NCI-H2227 (cell line): ENCODE measurements at regions not wholly inside any gene's neighbourhood (a gene's known extent, or its start where the extent isn't known, plus 50 kb on each side); places are given as distances from the start of the nearest gene placed in this dataset.

Source experiments
- DNase-seq: peaks from one replicate; lab custom pipeline; 2025; ENCODE audit not compliant: unreplicated experiment; lab: John Stamatoyannopoulos, UW

DNA sequence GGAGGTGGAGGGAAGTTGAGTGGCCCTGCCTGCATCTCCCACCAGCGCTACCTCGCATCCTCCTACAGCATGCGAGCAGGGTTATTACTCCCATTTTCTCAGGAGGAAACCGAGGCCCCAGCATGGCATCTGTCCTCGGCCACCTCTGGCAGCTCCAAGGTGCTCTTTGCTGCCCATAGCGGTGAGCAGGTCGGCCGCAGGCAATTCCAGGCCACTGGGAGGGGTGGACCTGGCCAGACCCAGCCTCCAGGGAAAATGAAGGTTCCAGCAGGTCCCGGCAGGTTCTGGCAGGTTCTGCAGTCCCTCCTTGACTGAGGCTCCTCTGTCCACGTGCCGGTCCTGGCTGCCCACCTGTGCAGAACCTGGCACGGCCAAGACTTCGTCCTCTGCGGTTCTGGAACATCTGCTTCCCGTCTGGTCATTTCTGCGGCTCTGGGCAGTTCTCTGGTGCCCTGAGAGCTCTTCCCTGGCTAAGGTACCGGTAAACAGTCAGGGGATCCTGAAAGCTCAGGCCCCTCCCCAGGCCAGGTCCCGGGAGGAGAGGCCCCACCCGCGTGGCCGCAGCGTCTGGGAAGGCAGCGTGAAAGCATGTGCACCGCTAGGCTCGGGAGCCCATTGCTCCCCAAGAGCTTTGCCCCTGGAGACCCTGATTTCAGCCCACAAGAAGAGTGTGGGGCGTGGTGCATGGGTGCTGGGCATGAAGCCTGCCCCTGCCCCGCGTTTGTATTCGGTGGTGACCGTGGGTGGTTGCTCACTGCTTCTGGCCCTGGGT, 112.0 kb upstream of the ADRA2C start:
- no peak for DNase-seq

GRCh38 chr4:3652586-3652985, 113.6 kb upstream of the ADRA2C start:
- peak; percentile 12 for DNase-seq

DNA sequence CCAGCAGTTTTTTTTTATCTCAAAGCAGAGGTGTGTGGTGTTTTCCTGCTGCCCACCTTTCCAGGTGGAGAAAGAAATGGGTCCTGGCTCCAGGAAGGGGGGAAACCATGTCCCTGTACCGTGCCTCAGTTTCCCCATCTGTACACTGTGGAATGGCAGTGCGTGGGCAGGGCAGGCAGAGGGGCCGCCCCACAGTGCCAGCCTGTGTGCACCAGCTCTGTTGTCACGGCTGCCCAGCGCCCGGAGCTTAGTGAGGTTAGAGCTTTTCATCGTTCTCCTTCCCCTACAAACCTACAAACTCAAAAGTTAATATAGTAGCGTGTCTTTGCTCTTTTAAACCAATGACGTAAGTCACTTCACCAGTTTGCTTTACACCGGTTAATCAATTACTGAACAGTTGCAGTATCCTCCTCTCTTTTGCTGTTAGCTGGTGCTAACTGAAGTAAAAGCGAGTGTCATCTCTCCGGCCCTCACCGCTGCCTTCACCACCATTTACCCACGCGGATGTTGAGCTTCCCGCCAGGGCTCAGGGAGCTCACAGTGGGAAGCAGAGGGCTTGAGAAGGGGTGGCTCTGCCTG, 114.8 kb upstream of the ADRA2C start:
- no peak for DNase-seq

DNA sequence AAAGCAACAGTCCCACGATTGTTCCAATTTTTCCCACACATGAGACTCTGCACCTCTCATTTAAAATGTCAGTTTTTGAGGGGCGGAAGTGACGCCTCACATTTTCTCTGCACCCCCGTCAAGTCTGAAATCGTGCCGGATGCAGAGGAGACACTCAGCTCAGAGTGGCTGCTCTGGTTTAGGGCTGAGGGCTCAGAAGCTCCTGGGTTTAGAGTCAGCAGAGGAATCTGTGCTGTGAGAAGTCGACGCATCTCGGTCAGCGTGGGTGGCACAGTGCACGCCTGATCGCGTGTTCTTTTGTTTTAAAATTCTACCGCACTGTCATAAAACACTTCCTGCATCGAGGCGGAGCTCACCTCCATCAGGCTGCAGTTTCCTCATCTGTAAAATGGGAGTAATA, 116.7 kb upstream of the ADRA2C start:
- DNase-seq: no peak

DNA sequence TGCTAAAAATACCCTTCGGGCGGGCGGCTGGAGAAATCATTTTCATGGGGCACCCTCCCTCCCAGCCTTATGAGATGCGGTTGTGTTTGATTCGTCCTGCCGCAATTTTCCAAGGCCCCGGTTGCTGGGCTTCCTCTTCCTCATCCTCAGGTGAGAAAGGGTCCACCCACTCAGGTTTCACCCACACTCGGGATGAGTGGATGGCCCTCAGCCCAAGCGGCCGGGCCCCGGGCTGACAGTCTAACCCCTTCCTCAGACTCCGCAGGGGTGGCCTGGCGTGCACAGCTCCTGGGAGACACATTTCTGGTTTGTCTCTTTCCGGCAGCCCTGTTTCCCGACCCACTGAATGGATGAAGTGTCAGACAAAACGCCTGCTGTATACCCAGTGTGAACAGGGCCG, 116.5 kb upstream of the LRPAP1 start:
- DNase-seq: no peak

GRCh38 chr4:3648195-3648594, 116.0 kb upstream of the LRPAP1 start:
- DNase-seq: no peak

DNA sequence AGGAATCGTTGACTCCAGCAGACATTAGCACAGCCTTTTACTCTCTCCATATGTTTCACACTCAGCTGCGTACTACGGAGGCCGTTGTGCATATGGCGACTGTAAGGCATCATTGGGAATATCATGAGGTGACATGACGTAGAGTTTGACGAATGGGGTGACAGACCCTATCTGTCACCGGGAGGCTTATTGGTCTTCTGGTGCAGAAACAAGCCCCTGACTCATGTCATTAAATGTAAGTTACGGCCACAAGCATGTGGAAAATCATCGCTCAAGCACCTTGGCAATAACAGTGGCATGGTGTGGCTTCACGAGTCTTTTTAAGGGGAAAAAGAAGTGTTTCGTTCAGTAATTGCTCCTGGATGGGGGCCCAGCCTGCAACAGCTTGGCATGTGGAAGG, 115.2 kb upstream of the LRPAP1 start:
- no peak for DNase-seq

DNA sequence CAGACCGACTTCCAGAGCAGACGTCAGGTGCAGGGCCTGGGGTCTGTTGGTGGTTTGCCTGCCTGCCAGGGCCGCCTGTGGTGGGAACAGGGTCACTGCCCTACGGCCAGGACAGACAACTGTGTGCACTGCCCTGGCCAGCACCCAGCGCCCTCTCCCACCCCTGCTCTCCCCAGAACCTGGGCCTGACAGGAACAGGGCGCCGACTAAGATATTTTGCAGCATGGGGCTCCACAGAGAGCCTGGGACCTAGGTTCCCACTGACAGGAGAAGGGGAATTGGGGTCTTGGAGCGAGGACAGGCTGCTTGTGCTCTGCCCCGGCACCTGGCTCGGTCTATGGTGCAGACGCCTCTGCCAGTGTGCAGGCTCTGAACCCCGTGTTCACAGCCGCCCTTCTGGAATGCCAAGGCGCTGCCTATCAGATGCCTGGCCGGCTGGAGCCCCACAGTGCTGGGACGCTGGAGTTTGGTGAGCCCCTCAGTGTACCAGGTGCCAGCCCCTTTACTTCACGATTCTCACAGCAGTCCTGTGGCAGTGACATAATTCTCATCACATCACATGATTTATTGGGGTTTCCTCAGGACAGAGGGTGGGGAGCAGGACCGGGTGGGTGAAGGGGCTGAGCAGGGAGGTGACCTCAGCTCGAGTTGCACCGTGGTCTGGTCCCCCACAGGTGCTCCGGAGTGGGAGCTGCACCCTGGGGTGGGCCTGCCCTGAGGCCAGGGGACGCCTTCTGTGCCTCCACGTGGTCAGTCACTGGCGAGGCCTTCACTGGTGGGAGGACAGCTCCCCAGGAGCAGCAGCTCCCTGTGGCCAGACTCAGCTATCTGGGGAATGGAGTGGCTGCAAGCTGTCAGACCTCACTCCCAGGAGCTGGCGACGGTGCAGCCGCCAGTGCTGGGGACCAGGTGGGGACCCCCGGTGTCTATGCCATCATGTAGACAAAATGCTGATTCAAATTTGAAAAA, 113.8 kb upstream of the LRPAP1 start:
- no peak for DNase-seq

DNA sequence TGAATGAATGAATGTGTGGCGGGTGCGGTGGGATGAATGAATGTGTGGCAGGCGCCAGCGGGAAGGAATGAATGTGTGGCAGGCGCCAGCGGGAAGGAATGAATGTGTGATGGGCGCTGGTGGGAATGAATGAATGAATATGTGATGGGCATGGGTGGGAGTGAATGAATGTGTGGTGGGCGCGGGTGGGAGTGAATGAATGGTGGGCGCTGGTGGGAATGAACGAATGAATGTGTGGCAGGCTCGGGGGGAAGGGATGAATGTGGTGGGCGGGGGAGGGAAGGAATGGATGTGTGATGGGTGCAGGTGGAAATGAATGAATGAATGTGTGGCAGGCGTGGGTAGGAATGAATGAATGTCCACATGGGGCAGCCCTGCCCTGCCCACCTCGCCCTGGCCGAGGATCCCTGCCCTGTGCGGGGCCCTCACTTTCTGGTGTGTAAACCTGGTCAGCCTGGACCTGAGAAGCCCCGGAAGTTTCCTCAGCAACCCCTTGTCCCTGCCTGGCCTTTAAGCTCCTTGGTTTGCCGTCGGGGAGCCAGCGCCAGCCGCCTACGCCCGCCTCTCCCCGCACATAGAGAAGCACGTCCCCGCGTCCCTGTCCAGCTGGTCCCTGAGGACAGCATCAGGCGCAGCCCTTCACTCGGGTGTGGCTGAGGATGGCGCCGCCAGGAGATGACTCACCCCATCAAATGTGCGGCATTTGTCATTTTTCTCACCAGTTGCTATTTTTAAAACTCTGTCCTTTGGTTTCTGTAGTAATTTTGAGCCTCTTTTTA, 112.8 kb upstream of the LRPAP1 start:
- DNase-seq: peak; percentile 5

DNA sequence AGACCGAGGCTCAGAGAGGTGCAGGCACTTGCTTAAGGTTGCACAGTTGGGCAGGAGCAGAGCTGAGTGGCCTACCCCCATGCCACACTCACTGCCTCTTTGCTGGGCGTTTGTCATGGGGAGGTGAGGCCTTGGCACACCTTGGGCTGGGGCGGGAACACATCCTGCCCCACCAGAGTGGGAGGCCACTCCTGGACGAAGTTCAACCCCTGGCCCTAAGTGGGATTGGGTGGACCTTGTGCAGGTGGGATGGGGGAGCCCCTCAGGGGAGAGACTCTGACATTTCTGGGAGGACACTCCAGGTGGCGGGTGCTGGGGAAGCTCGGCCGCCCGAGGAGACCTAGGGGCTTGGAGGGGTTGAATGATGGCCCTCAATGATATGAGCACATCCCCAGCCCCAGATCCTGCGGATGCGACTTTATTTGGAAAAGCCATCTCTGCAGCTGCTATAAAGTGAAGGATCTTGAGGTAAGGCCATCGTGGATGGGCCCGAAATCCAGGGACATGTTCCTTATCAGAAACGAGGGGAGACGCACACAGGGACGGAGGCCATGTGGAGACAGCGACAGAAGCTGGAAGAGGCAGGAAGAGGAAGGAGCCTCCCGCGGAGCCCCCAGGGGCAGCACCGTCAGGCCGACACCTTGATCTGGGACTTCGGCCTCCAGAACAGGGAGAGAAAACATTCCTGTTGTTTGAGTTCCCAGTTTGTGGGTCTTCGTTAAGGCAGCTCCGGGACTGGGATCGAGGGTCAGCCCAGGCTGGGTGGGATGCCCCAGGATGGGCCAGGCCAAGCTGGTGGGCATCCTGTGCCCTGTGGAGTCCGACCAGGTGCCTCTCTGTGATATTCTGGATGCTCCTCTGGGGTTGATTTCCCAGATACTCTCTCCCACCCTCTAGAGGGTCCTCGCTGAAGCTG, 111.6 kb upstream of the LRPAP1 start:
- no peak for DNase-seq

- no peak for DNase-seq
These were observed 110.7 kb upstream of the LRPAP1 start for GRCh38 chr4:3642806-3643517.

DNA sequence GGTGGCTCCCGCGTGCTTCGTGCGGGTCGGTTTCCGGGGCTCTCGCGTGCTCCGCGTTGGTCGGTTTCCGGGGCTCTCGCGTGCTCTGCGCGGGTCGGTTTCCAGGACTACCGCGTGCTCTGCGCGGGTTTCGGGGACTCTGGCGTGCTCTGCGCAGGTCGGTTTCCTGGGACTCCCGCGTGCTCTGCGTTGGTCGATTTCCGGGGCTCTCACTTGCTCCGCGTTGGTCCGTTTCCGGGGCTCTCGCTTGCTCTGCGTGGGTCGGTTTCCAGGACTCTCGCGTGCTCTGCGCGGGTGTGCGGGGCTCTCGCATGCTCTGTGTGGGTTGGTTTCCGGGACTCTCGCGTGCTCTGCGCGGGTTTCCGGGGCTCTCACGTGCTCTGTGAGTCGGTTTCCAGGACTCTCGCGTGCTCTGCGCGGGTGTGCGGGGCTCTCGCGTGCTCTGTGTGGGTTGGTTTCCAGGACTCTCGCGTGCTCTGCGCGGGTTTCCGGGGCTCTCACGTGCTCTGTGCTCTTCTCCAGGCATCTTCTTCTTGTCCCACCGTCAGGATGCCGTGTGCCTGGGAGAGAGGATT, 109.9 kb upstream of the LRPAP1 start:
- no peak for DNase-seq

DNA sequence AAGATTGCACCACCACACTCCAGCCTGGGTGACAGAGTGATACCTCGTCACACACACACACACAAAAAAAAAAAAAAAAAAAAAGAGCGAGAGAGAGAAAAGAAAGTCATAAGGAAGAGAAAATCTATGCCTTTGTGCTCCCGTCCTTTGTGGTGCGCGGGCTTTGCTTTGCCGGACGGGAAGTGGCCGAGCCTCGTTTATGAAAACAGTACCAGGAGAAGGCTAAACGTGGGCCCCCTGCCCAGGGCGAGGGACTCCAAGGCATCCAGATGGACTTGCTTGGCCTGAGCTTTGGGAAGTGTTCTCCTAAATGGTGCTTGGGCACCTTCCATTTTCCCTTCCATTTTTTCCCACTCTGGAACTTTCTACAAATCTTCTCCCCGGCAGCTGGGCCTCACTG, 109.3 kb upstream of the LRPAP1 start:
- no peak for DNase-seq

DNA sequence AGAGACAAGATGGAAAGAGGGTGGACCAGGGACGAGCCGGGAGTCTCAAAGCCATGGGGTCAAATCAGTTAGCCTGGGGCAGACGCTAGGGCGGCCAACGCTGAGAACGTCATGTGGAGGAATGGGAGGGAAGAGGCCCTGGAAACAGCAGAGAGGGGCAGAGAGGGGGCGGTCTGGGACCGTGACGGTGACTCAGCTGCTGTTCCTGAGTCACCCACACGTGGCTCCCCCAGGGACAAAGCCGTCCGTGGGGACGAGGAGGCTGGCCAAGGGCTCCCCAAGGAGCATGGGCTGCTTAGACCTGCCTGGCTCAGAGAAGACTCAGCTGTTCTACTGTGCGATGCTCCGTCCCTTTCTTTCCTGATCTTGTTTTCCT, 108.4 kb upstream of the LRPAP1 start:
- DNase-seq: no peak

DNA sequence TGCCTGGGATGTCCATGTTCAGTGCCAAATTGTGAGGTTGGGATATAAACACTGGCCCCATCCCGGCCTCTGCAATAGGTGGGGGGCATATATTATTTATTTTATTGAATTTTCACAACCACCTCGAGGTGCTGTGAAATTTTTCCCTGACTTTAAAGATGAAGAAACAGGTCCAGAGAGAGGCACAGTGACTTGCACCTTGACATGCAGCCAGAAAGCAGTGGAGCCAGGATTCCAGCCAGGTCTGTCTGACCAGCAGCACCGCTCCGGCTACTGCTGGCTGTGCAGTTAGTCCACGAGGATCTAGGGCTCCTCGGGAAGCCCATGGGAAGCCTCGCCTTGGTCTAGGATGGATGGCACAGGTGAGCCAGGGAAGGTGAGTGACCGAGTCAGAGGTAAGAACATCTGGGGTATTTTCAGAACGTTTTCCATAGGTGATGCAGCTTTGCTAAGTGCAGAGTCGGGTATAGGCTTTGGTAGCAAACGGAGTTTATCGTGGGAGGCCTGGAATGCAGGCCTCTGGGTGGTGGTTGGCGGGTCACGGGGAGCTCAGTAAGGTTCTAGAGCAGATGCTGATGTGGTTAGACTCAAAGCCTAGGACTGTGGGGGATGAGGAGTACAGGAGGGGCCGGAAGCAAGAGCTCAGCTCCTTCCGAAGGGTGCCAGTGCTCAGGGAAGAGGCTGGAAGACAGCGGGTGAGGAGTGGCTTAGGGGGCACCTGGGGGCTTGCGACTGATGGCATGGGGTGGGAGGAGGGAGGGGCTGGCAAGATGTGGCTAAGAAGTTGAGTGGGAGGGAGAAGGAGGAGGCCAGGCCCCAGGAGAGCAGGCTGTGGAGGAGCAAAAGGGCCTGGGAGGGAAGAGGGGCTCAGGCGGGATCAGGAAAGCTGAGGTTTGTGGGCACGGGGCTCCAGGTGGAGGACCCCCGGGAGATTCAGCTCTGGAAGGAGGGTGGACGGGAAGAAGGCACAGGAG, 107.7 kb upstream of the LRPAP1 start:
- DNase-seq: no peak

DNA sequence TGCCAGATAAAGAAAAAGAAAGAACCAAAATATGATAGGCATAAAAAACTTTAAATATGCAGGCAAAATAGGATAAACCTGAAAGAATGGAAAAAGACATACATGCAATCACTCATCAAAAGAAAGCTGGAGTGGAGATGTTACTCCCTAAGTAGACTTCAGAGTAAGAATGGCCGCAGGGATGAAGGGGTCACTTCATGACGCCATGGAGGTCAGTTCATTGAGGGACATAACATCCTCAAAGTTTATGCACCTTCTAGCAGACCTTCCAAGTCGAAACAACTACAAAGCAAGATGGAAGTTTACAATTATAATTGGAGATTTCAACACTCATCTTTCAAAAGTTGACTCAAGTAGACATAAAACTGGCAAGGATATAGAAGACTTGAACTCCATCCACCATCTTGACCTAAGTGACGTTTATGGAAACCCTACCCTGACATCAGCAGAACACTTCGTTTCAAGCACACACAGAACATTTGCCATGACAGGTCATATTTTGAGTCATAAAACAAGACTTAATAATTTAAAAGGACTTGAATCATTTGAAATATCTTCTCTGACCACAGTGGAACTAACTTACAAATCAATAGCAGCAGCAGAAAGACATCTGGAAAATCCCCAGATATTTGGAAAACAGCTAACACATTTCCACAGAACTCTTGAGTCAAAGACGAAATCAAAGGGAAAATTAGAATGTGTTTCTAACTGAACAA, 106.0 kb upstream of the LRPAP1 start:
- DNase-seq: no peak

DNA sequence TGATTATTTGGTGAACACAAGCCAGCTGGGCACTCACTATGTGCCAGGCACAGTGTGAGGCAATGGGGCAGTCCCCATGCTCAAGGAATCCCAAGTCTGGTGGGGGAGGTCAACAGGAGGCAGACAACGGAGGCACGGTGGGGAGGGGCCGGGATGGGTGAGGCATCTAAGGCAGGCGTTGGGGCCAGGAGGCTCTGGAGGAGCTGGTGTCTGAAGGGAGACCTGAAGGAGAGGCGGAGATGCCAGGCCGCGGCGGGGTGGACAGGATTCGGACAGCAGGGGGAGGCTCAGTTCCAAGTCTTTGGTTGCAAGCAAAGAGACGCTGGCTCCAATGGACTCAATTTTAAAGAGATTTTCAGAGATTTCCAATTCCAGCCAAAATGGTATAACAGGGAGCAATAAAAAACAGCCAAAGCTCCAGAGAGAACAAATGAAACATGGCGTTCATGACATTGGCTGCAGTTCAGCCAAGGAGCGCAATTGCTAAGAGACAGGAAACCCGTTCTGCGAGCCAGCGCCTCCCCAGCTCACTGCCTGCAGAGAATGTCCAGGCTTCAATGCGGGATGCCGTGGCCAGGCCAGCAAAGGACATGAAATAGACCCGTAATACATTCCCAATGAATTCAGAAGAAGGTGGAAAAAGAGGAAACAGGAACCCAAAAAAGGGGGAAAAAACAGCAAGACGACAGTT, 105.2 kb upstream of the LRPAP1 start:
- DNase-seq: no peak
